Activated T-cell treated with anti-CD3 and anti-CD28 coated beads for 48 hours (primary cell): ENCODE measurements at regions not wholly inside any gene's neighbourhood (a gene's known extent, or its start where the extent isn't known, plus 50 kb on each side); places are given as distances from the start of the nearest gene placed in this dataset.
"Not testable (repeated sequence)": the region's sequence is repeated elsewhere in the genome, so short reads cannot be mapped to it uniquely, and the experiment has no call there.

Experiments
- DNase-seq: peaks from one replicate; pipeline ENCODE4 v3.0.0-alpha.2; 2020; ENCODE audit warnings: low read depth

GRCh38 chr18:14189858-14190257, 57.6 kb upstream of the ZNF519 start:
- peak; percentile 16 for DNase-seq

GRCh38 chr18:14188751-14189406, 56.6 kb upstream of the ZNF519 start:
- not testable (repeated sequence) for DNase-seq
